Right kidney (tissue), 1 donor: ENCODE measurements at regions not wholly inside any gene's neighbourhood (a gene's known extent, or its start where the extent isn't known, plus 50 kb on each side); places are given as distances from the start of the nearest gene placed in this dataset.
A peak's percentile ranks its signal among the peaks of the same experiment; 100 is the strongest.
"Not testable (repeated sequence)": the region's sequence is repeated elsewhere in the genome, so short reads cannot be mapped to it uniquely, and the experiment has no call there.

Experiments
- DNase-seq: peaks from one replicate; pipeline ENCODE4 v3.0.0-alpha.2; 2016

DNA sequence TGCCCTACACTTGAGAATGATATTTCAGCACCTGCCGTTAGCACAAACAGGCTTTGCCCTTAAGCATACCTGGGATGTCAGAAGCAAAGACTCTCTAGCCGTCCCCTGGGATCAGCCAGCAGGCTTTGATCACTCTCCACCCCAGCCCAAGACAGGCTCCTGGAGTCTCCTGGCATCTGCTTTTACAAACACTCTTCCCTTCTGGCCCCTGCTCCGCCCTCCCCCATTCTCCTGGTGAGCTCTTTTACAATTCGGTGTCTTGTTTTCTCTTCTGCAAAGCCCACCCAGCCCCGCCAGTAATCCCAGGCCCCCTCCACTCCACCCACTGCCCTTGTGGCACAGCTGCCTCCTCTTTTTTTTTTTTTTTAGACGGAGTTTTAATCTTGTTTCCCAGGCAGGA is 50.4 kb downstream of the KATNIP start:
- DNase-seq = no peak

DNA sequence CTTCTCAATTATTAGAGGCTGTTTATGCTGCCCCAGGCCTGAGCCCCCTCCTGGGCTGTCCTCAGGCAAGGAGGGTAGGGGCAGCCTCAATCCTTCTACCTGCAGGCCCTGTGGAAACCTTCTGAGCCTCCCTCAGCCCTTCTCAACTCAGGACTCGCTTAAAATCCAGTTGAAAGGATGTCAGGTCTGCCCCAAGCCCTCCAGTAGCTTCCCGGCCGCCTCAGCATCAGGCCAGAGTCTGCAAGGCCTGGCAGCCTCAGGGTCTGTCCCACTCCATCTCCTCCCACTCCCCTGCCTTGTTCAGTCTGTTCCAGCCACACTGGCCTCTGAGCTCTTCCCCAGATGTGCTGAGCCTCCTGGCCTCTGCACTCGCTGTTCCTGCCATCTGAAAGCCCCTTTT is 52.2 kb downstream of the KATNIP start:
- no peak for DNase-seq

DNA sequence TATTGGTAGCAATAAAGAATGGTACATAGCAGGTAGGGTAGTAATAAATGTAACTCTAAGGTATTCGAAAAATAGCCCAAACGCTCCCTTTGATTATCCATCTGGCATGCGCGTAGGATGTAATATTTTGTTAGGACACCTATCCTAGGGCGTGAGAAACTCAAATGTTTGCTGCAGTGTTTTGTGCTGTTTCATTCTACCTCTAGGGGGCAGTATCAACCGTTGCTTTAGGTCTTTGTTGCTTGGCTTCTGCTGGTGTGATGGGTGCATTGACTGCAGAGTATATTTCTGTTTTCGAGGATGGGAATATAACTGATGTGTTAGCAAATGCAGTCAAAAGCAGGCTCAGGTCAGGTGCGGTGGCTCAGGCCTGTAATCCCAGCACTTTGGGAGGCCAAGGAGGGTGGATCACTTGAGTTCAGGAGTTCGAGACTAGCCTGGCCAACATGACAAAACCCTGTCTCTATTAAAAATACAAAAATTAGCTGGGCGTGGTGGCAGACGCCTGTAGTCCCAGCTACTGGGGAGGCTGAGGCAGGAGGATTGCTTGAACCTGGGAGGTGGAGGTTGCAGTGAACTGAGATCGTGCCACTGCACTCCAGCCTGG is 55.7 kb downstream of the KATNIP start:
- DNase-seq = peak; percentile 33

DNA sequence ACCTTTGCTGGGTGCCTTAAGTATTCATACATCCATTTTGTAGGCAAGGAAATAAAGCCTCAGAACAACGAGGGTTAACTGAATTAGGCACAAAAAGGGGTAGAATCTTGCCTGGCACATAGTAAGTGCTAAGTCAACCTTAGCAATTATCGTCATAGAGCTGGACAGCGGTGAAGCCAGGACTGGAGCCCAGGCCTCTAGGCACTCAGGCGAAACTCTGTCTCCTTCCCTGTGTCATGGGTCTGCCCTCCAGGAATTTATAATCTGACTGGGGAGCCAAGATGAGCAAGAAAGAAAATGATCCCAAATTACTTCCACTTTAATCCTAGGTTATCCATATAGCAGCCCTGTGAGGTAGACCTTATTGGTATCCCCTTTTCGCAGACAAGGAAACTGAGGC is 61.4 kb downstream of the KATNIP start:
- DNase-seq = no peak

DNA sequence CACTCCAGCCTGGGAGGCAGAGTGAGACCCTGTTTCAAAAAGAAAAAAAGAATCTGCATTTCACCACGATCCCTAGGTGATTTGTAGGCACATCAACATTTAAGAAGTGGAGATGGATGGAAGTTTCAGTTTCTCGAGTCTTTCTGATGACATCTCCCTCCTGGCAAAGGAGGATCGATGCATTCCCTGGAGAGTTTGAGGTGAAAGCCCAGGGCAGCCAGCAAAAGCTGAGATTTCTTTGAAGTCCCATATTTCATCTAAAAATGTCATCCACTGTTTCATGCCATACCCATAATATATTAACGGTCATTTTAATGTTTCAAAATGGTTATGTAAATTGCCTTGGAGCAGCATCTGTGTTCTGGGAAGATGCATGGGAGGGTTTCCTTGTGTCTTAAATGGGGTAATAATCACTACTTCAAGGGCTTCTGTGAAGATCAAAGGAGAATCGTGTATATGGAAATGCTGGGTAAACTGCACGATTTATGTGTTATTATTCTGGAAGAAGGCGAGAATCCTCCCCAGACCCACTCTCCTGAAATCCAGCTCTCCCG is 63.4 kb downstream of the KATNIP start:
- no peak for DNase-seq

DNA sequence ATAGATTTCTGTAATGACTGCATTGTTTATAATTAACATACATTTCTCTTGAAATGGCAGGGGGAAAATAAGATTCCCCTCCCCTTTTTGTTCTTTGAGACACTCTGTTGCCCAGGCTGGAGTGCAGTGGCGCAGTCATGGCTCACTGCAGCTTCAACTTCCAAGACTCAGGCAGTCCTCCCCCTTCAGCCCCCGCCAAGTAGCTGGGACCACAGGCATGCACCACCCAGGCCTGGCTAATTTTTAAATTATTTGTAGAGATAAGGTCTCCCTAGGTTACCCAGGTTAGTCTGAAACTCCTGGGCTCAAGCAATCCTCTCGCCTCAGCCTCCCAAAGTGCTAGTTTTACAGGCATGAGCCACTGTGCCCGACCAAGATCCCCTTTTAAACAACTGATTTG is 67.7 kb downstream of the KATNIP start:
- peak; percentile 53 for DNase-seq

DNA sequence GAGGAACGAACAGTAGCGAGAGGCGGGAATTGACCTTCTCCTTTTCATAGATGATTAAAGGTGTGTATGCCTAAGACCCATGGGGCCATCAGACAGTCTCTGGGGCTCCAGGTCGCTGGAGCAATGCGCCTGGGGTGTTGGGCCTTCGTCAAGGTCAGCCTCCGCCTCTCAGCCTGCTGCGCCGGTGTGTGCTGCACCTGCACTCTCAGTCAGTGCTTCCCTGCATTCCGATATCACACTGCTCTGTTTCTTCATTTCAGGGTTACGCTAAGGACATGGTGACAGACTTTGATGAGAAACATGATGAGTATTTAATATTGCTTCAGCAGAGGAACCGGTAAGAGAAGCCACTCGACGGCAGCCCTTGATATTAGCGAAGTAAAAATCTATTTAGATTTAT is 68.2 kb downstream of the KATNIP start:
- no peak for DNase-seq

DNA sequence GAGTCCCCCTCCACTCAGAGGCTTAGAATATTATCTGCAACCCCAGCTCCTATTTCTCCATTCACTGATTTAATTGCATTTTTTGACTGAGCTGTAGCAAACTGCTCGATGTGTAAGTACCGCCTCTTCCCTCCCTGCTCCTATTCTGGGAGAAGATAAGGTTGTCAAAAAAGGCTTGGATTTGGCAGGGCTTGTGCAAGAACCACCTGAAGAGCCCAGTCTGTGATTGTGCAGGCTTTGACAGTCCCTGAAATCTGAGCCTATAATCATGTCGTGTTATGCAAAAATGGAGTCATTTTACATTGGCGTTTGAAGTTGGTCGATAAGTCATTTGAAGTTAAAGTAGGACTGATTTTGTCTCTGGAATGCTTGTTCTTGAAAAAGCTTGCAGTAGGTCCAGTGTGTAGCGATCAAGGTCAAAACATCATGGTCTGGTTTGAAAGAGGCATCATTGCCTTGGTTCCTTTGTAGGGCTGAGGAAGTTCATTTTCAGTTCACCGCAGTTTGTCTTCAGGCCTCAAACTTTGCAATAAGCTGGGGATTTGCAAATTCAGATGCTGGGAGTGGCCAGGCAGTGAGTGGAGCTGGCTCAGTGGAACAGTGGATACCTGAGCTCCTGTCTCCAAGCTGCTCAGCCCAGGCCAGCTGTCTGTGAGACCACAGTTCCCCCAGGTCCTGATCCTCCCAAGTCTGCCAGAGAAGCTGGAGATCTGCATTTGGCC is 68.8 kb downstream of the KATNIP start:
- peak; percentile 27 for DNase-seq

DNA sequence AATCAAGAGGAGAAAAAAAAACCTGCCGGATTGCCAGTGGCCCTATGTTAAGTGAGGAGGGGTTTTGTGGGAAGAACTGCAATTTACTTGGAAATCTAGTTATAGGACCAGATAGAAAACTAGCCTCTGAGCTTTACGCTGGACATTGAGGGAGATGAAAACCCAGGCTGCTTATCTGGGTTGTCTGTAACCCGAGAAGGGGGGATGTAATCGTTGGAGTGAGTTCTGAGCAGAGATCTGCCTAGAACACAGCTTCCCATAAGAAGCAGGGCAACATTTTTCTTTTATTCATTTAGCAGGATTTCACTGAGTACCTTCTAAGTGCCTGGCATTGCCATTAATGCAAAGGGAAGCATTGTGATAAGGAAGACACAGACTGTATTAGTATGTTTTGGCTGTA is 70.6 kb downstream of the KATNIP start:
- no peak for DNase-seq

DNA sequence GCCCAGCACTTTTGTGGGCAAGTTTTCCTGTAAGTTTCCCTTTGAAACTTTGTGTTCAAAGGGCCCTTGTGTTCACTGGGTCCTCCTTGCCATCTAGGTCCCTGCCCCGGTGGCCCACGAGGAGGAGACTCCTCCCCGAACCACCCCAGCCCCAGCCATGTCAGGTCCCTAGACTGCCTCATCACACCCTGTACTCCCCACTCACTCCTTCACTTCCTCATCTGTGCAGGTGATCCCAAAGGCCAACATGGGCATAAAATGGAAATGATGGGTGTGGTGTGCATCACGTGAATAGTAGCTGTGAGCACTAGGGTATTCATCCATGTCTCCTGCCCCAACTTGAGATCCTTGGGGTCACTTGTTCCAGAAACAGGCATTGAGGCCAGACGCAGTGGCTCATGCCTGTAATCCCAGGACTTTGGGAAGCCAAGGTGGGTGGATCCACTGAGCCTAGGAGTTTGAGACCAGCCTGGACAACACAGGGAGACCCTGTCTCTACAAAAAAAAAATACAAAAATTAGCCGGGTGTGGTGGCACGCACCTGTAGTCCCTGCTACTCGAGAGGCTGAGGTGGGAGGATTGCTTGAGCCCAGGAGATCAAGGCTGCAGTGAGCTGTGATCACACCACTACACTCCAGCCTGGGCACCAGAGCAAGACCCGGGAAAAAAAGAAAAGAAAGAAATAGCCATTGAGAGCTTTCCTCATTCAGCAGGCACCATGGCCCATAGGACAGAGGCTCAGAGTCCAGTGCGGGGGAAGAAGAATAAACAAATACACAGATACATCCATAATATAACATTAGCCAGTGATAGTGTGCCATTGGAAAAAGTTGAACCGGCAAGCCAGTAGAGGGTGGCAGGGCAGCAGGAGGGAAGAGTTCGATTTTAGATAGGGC is 74.5 kb downstream of the KATNIP start:
- no peak for DNase-seq

DNA sequence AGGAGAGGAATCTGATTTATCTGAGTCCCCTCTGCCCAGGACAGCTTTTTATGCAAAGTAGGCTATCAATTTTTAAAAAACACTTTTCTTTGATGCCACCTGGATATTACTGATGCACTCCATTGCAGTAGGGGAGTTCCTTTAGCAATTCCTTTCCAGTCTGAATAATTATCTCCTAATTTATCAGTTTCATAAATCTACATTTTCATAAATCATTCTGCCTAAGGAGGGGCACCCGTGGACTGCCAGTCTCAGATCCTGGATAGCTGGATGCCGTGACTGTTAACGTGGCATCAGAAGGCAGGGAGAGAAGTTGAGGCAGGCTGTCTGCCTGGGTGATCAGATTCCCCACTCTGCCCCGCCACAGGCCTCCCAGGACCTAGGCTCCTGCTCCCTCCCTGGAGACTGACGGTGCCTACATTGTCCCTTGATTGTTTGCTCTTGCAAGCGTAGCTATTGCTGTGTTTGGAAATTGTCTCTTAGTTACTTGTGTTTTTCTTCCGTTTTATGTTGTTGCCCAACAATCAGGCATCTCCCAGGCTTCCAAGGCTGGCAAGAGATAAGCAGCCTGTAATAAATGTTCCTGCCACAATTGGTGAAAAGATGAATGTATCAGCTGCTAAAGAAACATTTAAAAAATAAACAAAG is 75.2 kb downstream of the KATNIP start:
- DNase-seq = no peak

DNA sequence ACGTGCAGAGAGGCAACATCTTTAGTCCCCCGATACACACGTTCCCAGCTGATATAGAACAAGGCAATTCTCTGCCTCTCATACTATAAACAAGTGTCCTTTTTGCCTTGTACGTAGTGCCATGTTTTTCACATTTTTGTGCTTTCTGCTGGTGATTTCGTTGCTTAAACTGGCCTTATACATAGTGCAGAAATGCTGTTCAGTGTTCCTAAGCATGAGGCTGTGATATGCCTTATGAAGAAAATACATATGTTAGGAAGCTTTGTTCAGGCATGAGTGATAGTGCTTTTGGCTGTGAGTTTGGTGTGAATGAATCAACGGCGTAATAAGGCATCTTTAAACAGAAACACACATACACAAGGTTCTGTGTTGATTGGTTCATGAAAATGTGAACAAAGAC is 77.2 kb downstream of the KATNIP start:
- no peak for DNase-seq

DNA sequence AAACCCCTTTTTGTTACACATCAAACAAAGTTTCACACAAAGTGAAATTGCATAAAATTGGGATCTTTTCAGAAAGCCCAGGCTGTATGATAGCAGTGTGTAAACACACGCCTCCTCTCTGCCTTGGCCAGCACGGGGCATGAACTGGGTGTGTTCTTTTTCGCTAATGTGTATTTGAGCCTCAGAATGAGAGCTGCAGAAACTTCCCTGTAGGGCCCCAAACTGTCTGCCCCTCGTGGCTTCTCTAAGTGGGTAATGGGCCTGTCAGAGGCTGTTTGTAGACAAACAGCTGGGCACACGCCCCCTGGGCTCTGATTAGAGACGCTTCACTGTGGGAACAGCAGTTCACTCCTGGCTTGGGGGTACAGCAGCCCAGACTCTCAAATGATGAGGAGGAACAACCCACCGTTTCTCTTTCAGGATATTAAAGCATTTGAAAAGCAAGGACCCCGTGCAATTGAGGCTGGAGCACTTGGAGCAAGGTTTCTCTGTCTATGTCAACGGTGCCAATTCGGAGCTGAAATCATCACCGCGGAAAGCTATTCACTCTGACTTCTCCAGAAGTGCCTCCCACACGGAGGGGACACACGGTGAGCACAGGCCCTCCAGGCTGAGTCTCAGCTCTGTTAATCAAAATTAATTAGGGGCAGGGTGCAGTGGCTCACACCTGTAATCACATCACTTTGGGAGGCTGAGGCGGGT is 78.4 kb downstream of the KATNIP start:
- DNase-seq = no peak

DNA sequence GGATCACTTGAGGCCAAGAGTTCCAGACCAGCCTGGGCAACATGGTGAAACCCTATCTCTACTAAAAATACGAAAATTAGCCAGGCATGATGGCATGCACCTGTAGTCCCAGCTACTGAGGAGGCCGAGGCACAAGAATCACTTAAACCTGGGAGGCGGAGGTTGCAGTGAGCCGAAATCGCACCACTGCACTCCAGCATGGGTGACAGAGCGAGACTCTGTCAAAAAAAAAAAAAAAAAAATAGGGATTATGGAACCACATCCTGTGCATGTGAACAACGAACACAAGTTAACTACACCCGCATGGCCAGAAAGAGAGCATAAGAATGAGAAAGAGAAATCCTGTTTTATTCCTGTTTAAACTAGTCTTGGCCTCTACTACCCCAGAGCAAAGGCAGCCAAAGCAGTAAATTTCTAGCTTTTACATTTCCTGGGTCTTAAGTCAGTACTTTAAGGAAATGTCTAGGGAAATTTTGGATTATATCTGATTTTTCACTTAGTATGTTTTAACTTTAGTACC is 79.1 kb downstream of the KATNIP start:
- DNase-seq = not testable (repeated sequence)

DNA sequence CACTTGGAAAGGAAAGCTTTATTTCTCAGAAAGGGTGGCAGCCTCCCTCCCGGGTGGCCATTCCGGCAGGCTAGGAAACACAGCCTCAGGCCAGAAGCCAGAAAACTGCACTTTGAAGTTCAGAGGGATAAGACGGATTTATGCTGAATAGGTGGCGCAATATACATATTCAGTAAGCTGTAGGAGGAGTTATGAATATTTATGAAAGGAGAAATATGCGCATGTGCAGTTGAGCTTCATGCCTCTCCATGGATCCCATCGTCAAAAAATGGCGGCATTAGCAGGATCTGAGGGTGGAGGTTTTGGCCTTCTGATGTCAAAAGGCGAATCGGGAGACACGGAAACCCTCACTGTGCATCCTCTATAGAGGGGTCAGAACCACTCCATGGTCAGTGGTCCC is 82.3 kb downstream of the KATNIP start:
- DNase-seq = no peak

DNA sequence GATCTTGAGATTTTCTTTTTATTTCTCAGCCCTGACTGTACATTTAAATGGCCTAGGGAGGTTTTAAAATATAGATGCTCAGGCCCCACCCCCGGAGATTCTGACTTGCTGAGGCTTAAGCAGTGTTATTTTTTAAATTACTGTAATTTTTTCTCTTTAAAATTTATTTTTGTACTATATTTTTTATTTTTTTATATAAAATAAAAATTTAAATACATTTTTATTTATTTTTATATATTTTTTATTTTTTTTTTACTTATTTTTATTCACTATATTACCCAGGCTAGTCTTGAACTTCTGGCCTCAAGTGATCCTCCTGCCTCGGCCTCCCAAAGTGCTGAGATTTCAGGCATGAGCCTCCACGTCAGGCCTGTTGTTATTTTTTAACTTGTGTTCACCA is 83.3 kb downstream of the KATNIP start:
- no peak for DNase-seq

DNA sequence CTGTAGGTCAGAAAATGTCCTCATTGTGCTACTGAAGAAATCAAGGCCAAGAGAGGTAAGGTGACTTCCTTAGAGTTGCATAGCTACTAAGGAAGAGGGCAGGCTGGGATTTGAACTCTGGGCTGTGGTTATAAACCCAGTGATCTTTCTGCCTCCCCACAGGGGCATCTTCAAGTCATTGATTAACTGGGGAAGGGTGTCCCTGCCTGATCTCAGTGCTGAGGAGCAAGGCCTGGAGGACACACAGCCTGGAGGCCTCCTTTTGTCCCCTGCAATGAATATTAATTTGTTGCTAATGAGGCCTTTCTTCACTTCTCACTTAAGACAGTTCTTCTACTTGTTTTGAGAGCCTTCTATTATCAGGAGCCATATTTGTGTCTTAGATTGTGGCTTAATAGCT is 83.8 kb downstream of the KATNIP start:
- DNase-seq = no peak

DNA sequence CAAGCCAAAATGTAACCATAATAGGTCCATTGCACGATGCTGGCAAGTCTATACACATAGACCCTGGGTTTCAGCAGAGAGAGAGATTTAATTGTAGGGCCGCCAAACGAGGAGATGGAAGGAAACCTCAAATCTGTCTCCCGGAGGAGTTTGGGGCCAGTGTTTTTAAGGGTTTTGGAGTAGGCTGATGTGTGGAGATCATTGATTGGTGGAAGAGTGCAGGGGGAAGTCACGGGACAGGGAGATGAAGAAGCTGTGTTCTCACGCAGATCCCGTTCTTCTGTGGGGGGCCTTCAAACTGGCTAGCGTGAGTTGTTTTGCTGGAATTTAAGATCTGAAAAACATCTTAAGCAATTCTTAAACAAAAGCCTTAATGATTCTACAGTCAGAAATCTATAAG is 84.8 kb downstream of the KATNIP start:
- no peak for DNase-seq

DNA sequence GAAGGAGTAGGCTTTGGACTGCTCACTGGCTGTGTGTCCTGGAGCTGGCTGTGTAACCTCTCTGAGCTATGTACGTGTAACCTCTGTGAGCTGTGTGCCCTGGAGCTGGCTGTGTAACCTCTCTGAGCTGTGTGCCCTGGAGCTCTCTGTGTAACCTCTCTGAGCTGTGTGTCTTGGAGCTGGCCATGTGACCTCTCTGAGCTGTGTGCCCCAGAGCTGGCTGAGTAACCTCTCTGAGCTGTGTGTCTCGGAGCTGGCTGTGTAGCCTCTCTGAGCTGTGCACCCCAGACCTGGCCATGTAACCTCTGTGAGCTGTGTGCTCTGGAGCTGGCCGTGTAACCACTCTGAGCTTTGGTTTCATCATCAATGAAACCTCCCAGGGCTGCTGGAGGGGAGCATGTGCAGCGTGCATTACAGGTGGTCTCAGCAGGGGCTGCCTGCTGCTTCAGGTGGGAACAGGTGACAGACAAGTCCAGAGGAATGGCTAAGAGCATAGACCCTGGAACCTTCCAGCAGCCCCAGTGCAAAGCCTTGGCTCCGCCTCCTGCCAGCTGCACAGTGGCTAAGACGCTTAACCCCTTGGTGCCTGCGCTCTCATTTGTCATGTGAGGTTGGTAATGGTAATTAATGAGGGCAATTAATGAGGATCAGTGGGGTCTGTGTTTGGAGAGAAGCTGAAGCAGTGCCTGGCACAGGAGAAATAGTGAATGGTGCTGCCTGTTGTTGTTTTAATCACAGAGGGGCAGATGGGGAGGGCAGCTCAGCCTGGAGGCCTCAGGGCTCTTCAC is 86.7 kb downstream of the KATNIP start:
- no peak for DNase-seq

DNA sequence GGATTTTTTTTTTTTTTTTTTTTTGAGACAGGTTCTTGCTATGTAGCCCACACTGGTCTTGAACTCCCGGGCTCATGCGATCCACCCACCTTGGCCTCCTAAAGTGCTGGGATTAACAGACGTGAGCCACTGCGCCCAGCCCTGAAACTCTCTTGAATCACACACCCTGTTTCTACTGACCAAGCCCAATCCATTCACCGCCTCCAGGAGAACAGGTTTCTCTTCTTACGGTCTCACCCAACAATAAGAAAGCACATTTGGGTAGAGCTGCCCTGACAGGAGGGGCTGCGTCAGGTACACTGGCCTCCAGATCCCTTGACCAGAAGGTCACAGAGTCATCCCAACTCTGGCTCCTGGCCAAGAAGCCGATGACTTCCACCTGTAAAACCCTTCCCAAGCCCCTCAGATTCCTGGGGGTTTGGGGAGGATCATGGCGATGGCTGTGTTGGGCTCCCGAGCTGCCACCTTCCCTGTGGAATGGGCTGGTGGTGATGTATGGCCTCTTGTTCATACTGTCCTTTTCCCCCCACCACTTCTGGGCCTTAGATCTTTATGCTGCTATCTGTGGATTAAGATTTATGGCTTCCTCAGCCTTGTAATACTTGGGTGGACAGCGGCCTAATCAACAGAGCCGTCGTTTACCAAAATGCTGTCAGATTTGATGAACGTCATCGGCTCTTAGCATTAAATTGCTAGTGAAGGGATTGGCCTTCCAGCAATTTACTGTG is 89.1 kb downstream of the KATNIP start:
- no peak for DNase-seq
